Common myeloid progenitor, CD34-positive (primary cell): ENCODE measurements at regions not wholly inside any gene's neighbourhood (a gene's known extent, or its start where the extent isn't known, plus 50 kb on each side); places are given as distances from the start of the nearest gene placed in this dataset.

Experiments used
- CTCF ChIA-PET: fragments of 350-600 bp; sonication (Branson Sonifier 250); formaldehyde crosslinking; loops from one replicate; lab custom pipeline; 2021; ENCODE audit warnings: antibody characterized with exemption; lab: Charles Lee
- POLR2A ChIA-PET: fragments of 350-600 bp; sonication (Branson Sonifier 250); formaldehyde crosslinking; loops from one replicate; lab custom pipeline; 2021; ENCODE audit warnings: antibody characterized with exemption; lab: Charles Lee
- DNase-seq, 3 donors: peaks; one replicate each; pipeline versions ENCODE4 v3.0.0 to v3.0.0-alpha.2; 2013
- H3K27ac ChIP-seq, 2 experiments: 1 replicate in 1 of 2; 2 replicates in 1 of 2; pipeline ENCODE4 v1.7.0; 2013; ENCODE audit warnings: inconsistent platforms in 2 of 2, low read length in 2 of 2, mild to moderate bottlenecking in 2 of 2, low read depth in 1 of 2, moderate library complexity in 1 of 2; ENCODE audit not compliant: severe bottlenecking in 2 of 2, insufficient read depth in 1 of 2, poor library complexity in 1 of 2
- H3K27me3 ChIP-seq, 5 experiments: replicated peaks in 2 of 5; 1 replicate in 3 of 5; 2 replicates in 2 of 5; pipeline versions ENCODE4 v1.6.1 to v1.7.0; 2013; ENCODE audit warnings: low read length in 4 of 5, mild to moderate bottlenecking in 2 of 5, moderate library complexity in 2 of 5, inconsistent platforms in 1 of 5; ENCODE audit not compliant: insufficient read depth in 5 of 5, control insufficient read depth in 4 of 5
- H3K36me3 ChIP-seq, 4 experiments: 1 replicate in 2 of 4; 2 replicates in 2 of 4; pipeline versions ENCODE4 v1.6.1 to v1.7.0; 2013; ENCODE audit warnings: low read length in 3 of 4, control low read depth in 1 of 4, mild to moderate bottlenecking in 1 of 4; ENCODE audit not compliant: control insufficient read depth in 4 of 4, insufficient read depth in 4 of 4
- H3K4me1 ChIP-seq, 4 experiments: 1 replicate in 3 of 4; 2 replicates in 1 of 4; pipeline versions ENCODE4 v1.6.1 to v1.7.1; 2013; ENCODE audit warnings: low read length in 3 of 4, mild to moderate bottlenecking in 3 of 4, control low read depth in 1 of 4, inconsistent platforms in 1 of 4, moderate library complexity in 1 of 4; ENCODE audit not compliant: control insufficient read depth in 4 of 4, insufficient read depth in 4 of 4; ENCODE audit errors: control extremely low read depth in 1 of 4
- H3K4me3 ChIP-seq, 7 experiments: 1 replicate in 4 of 7; 2 replicates in 3 of 7; pipeline versions ENCODE4 v1.5.1 to v1.7.0; 2013; ENCODE audit warnings: mild to moderate bottlenecking in 7 of 7, low read length in 6 of 7, moderate library complexity in 6 of 7, inconsistent platforms in 2 of 7, low read depth in 2 of 7, control low read depth in 1 of 7; ENCODE audit not compliant: insufficient read depth in 4 of 7, control insufficient read depth in 1 of 7; ENCODE audit errors: extremely low read depth in 1 of 7
- H3K9me3 ChIP-seq, 5 experiments: 1 replicate in 4 of 5; 2 replicates in 1 of 5; pipeline versions ENCODE4 v1.6.1 to v1.7.1; 2013; ENCODE audit warnings: low read length in 4 of 5, mild to moderate bottlenecking in 2 of 5, inconsistent platforms in 1 of 5, low read depth in 1 of 5, moderate library complexity in 1 of 5; ENCODE audit not compliant: control insufficient read depth in 4 of 5, insufficient read depth in 2 of 5; ENCODE audit errors: control extremely low read depth in 1 of 5
- WGBS: methylation state at CpG from one replicate; pipeline ENCODE4 v1.1.5; 2013; ENCODE audit not compliant: insufficient coverage; 5-methylcytosine and 5-hydroxymethylcytosine counted together

- CTCF ChIA-PET: interaction anchor here (1.2 kb wide), 2 partner anchors 14 to 22 kb away, joined by 3 read pairs; no protein-coding TSS in a partner anchor
- DNase-seq: no peak
- Histone ChIP-seq H3K4me3 (no peak overlapping the region), H3K9me3 (peaks cover 0 to 2% (median 0%) of the 10 kb centered on the region in 5 experiments), H3K36me3 (no peaks in the 10 kb centered on the region), H3K4me1 (no peaks in the 10 kb centered on the region), H3K27ac (no peak overlapping the region), H3K27me3 (peaks cover 0 to 19% (median 3%) of the 10 kb centered on the region in 5 experiments)
- POLR2A ChIA-PET: no interaction called here
- 46% methylated on average over 8 of the region's 8 CpGs for WGBS
Measured at GRCh38 chr11:15622231-15622890, 507.6 kb downstream of the INSC start.

DNA sequence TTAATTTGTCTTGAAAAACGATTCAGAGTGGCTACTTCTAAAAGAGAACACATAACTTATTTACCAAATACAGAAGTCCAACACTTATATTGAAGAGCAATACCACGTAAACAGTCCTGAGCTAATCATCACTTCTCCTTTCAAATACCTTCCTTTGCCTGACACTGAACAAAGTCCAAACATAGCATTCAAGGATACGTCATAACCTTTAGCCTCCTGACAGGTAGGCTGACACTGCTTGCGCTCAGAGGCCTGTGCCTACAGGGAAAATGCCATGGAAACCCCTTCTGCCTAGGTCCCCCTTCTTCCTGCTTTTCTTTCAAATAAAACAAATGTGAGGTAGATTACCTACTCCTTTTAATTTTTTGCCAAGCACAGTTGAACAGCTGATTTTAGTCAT is 510.0 kb downstream of the INSC start:
- Histone ChIP-seq H3K9me3 (peaks cover 0 to 2% (median 0%) of the 10 kb centered on the region in 5 experiments), H3K4me1 (no peaks in the 10 kb centered on the region), H3K27me3 (peaks cover 0 to 22% (median 3%) of the 10 kb centered on the region in 5 experiments), H3K27ac (no peak overlapping the region), H3K36me3 (no peaks in the 10 kb centered on the region), H3K4me3 (no peak overlapping the region)
- 94% methylated on average over 3 of the region's 4 CpGs for WGBS
- CTCF ChIA-PET: interaction anchor here (1.3 kb wide), 1 partner anchor 25 kb away, joined by 3 read pairs; no protein-coding TSS in a partner anchor
- no peak for DNase-seq
- POLR2A ChIA-PET: no interaction called here

GRCh38 chr11:15625691-15626090 is 511.0 kb downstream of the INSC start:
- ChIA-PET CTCF (interaction anchor here (1.3 kb wide), 1 partner anchor 24 kb away, joined by 3 read pairs; no protein-coding TSS in a partner anchor), POLR2A (no interaction called here)
- no CpG with 5 or more reads among the region's 2 CpGs for WGBS
- Histone ChIP-seq H3K4me1 (no peaks in the 10 kb centered on the region), H3K27me3 (peaks cover 0 to 25% (median 3%) of the 10 kb centered on the region in 5 experiments), H3K36me3 (no peaks in the 10 kb centered on the region), H3K27ac (no peak overlapping the region), H3K4me3 (no peak overlapping the region), H3K9me3 (peaks cover 0 to 2% (median 0%) of the 10 kb centered on the region in 5 experiments)
- DNase-seq: no peak

- Histone ChIP-seq H3K27ac (no peak overlapping the region), H3K4me3 (no peak overlapping the region), H3K27me3 (peaks cover 0 to 26% (median 2%) of the 10 kb centered on the region in 5 experiments), H3K9me3 (no peaks in the 10 kb centered on the region), H3K36me3 (no peaks in the 10 kb centered on the region), H3K4me1 (no peaks in the 10 kb centered on the region)
- ChIA-PET POLR2A (no interaction called here), CTCF (no interaction called here)
- DNase-seq: no peak
Measured at GRCh38 chr11:15627560-15627959, 512.8 kb downstream of the INSC start.

GRCh38 chr11:15629690-15630321 is 515.1 kb downstream of the INSC start:
- ChIA-PET POLR2A (no interaction called here), CTCF (no interaction called here)
- H3K27ac ChIP-seq: no peak overlapping the region
- H3K36me3 ChIP-seq: no peaks in the 10 kb centered on the region
- no peaks in the 10 kb centered on the region for H3K9me3 ChIP-seq
- DNase-seq: no peak
- 60% methylated on average over 4 of the region's 6 CpGs for WGBS
- peaks cover 0 to 13% (median 2%) of the 10 kb centered on the region in 5 experiments for H3K27me3 ChIP-seq
- H3K4me3 ChIP-seq: no peak overlapping the region
- H3K4me1 ChIP-seq: no peaks in the 10 kb centered on the region

- ChIA-PET POLR2A (interaction anchor here (0.8 kb wide), 1 partner anchor 983 kb away, joined by 3 read pairs; no protein-coding TSS in a partner anchor), CTCF (no interaction called here)
- no peaks in the 10 kb centered on the region for H3K36me3 ChIP-seq
- no peak overlapping the region for H3K4me3 ChIP-seq
- H3K4me1 ChIP-seq: no peaks in the 10 kb centered on the region
- H3K9me3 ChIP-seq: no peaks in the 10 kb centered on the region
- no CpG with 5 or more reads among the region's 2 CpGs for WGBS
- H3K27me3 ChIP-seq: peaks cover 0 to 13% (median 2%) of the 10 kb centered on the region in 5 experiments
- H3K27ac ChIP-seq: no peak overlapping the region
- DNase-seq: no peak
Measured at GRCh38 chr11:15630896-15631295, 516.2 kb downstream of the INSC start.

DNA sequence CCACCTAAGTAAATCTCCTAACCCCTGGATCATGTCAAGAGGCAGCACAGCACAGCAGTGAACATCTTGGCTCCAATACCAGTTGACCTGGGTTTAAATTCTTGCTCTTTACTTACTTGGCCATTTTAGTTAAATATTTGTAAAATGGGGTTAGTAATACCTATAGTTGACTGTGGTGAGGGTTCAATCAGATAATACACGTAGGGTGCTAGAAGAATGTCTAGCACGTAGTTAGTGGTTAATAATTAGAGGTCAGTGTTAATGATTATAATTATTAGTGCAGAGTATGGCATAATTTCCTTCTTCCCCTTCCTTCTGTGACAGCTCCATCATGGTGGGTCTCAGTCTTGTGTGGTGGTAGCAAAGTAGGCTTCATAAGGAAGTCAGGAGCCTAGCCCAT is 520.8 kb downstream of the INSC start:
- WGBS: 100% methylated on average over 1 of the region's 2 CpGs
- no peaks in the 10 kb centered on the region for H3K4me1 ChIP-seq
- no peak overlapping the region for H3K27ac ChIP-seq
- ChIA-PET POLR2A (no interaction called here), CTCF (no interaction called here)
- H3K4me3 ChIP-seq: no peak overlapping the region
- peaks cover 0 to 7% (median 0%) of the 10 kb centered on the region in 5 experiments for H3K27me3 ChIP-seq
- H3K36me3 ChIP-seq: no peaks in the 10 kb centered on the region
- no peaks in the 10 kb centered on the region for H3K9me3 ChIP-seq
- DNase-seq: no peak
